ENCODE measurements at regions not wholly inside any gene's neighbourhood (a gene's known extent, or its start where the extent isn't known, plus 50 kb on each side); places are given as distances from the start of the nearest gene placed in this dataset.

- in situ Hi-C loops (cut with MboI; ENCODE audit: low sequenced_read_pairs) (no loop called here), dilution Hi-C loops (cut with HindIII; ENCODE audit: low sequenced_read_pairs, unreplicated experiment) (no loop called here), intact Hi-C loops (cut with micrococcal nuclease) (no loop called here)
- Histone ChIP-seq H3K9me1 (ENCODE audit: insufficient read depth, low read length) (no peaks in the 10 kb centered on the region), H3K9ac (ENCODE audit: low read depth, low read length) (no peak overlapping the region), H3K4me3 (ENCODE audit: insufficient read depth, low read depth, low read length) (no peak overlapping the region), H3K18ac (ENCODE audit: low read depth, low read length) (no peak overlapping the region), H3K4me1 (ENCODE audit: control insufficient read depth, insufficient read depth, low read length) (no peaks in the 10 kb centered on the region), H4K91ac (ENCODE audit: insufficient read depth, low read depth, low read length) (no peak overlapping the region), H3K27ac (ENCODE audit: insufficient read depth, low read length) (no peak overlapping the region), H3K4me2 (ENCODE audit: low read depth, low read length) (no peak overlapping the region), H3K79me1 (ENCODE audit: low read depth in 1 of 2, low read length in 2 of 2) (no peaks in the 10 kb centered on the region), H2BK5ac (ENCODE audit: low read depth, low read length, poor library complexity, severe bottlenecking) (no peak overlapping the region), H3K56ac (ENCODE audit: extremely low read depth, insufficient read depth, low read length) (no peak overlapping the region), H3K9me3 (ENCODE audit: control insufficient read depth, insufficient read depth, low read length) (no peaks in the 10 kb centered on the region), H2AFZ (replicated peaks; ENCODE audit: low read length, poor library complexity) (no peak overlapping the region), H3K36me3 (ENCODE audit: control insufficient read depth, insufficient read depth, low read length) (no peaks in the 10 kb centered on the region), H4K8ac (ENCODE audit: low read depth in 2 of 2, low read length in 2 of 2) (no peak overlapping the region), H2AK9ac (replicated peaks; ENCODE audit: low read depth, low read length, poor library complexity) (no peak overlapping the region), H3K23ac (ENCODE audit: low read depth, low read length) (no peak overlapping the region), H4K20me1 (ENCODE audit: insufficient read depth, low read length) (no peaks in the 10 kb centered on the region), H3K14ac (replicated peaks; ENCODE audit: low read depth, low read length) (no peak overlapping the region), H2AK5ac (ENCODE audit: low read depth, low read length) (no peak overlapping the region), H2BK120ac (ENCODE audit: low read depth, low read length) (no peak overlapping the region), H2BK20ac (ENCODE audit: low read depth, low read length) (no peak overlapping the region), H4K5ac (ENCODE audit: low read depth, low read length) (no peak overlapping the region), H2BK15ac (ENCODE audit: low read depth, low read length) (no peak overlapping the region), H3K27me3 (ENCODE audit: control insufficient read depth, insufficient read depth, low read length) (no peaks in the 10 kb centered on the region), H3K4ac (ENCODE audit: low read depth, low read length) (no peak overlapping the region)
- 0% methylated on average over 4 of the region's 9 CpGs; no CpG with 5 or more reads in 1 of the 2 experiments for WGBS, 2 experiments (ENCODE audit: extremely low coverage in 2 of 2, insufficient read length in 1 of 2)
- no peak for ATAC-seq (ENCODE audit: low read depth)
- no TSS peak for BruUV-seq (replicated peaks)
- TF ChIP-seq MAZ (IDR thresholded peaks at IDR 0.05; ENCODE audit: borderline replicate concordance, low read depth, low read length) (no peak), RCOR1 (IDR thresholded peaks at IDR 0.05; ENCODE audit: insufficient replicate concordance, low read length) (no peak), SMC3 (IDR thresholded peaks at IDR 0.05; ENCODE audit: low read depth, low read length) (no peak), MAFK (IDR thresholded peaks at IDR 0.05; ENCODE audit: low read depth, low read length) (no peak), POLR2A (IDR thresholded peaks at IDR 0.05; ENCODE audit: low read depth, low read length) (no peak), MXI1 (IDR thresholded peaks at IDR 0.05; ENCODE audit: borderline replicate concordance, low read depth, low read length) (no peak), CTCF (conservative IDR thresholded peaks at IDR 0.05; ENCODE audit: low read depth, low read length) (no peak), CHD1 (IDR thresholded peaks at IDR 0.05; ENCODE audit: low read depth, low read length) (no peak), ELK1 (IDR thresholded peaks at IDR 0.05; ENCODE audit: borderline replicate concordance, low read depth, low read length) (no peak), NFE2L2 (IDR thresholded peaks at IDR 0.05; ENCODE audit: low read depth, low read length) (no peak), RAD21 (IDR thresholded peaks at IDR 0.05; ENCODE audit: low read length) (no peak), CEBPB (IDR thresholded peaks at IDR 0.05; ENCODE audit: low read depth, low read length) (no peak), FOS (IDR thresholded peaks at IDR 0.05; ENCODE audit: low read depth, low read length) (no peak)
- ChIA-PET POLR2A (ENCODE audit: unreplicated experiment) (no interaction called here), CTCF (no interaction called here)
- no peak for DNase-seq
Observed at GRCh38 chr10:84607523-84607922, 279.1 kb downstream of the CCSER2 start.
